ENCODE measurements at regions not wholly inside any gene's neighbourhood (a gene's known extent, or its start where the extent isn't known, plus 50 kb on each side); places are given as distances from the start of the nearest gene placed in this dataset.

- Mint-ChIP-seq H3K4me1 (no peaks in the 10 kb centered on the region), H3K9me3 (no peaks in the 10 kb centered on the region), H3K27me3 (no peaks in the 10 kb centered on the region), H3K4me3 (no peak overlapping the region), H3K27ac (no peak overlapping the region), H3K36me3 (ENCODE audit: low read depth) (no peaks in the 10 kb centered on the region)
- ATAC-seq (replicated peaks), result no peak
Observed at GRCh38 chr19:5220866-5221265, 119.7 kb downstream of the PTPRS start.

- H3K36me3 Mint-ChIP-seq (ENCODE audit: low read depth), result no peaks in the 10 kb centered on the region
- no peak overlapping the region for H3K4me3 Mint-ChIP-seq
- no peaks in the 10 kb centered on the region for H3K9me3 Mint-ChIP-seq
- no peaks in the 10 kb centered on the region for H3K4me1 Mint-ChIP-seq
- H3K27me3 Mint-ChIP-seq, result no peaks in the 10 kb centered on the region
- ATAC-seq (replicated peaks), result no peak
- no peak overlapping the region for H3K27ac Mint-ChIP-seq
Observed at GRCh38 chr19:5220361-5220760, 120.3 kb downstream of the PTPRS start.

GRCh38 chr19:5219551-5220304, 120.9 kb downstream of the PTPRS start:
- Mint-ChIP-seq H3K27ac (no peak overlapping the region), H3K9me3 (no peaks in the 10 kb centered on the region), H3K27me3 (no peaks in the 10 kb centered on the region), H3K4me1 (no peaks in the 10 kb centered on the region), H3K36me3 (ENCODE audit: low read depth) (no peaks in the 10 kb centered on the region), H3K4me3 (no peak overlapping the region)
- ATAC-seq (replicated peaks), result no peak

- Mint-ChIP-seq H3K4me1 (no peaks in the 10 kb centered on the region), H3K27ac (no peak overlapping the region), H3K27me3 (no peaks in the 10 kb centered on the region), H3K36me3 (ENCODE audit: low read depth) (no peaks in the 10 kb centered on the region), H3K9me3 (no peaks in the 10 kb centered on the region), H3K4me3 (no peak overlapping the region)
- ATAC-seq (replicated peaks), result no peak
Observed at GRCh38 chr19:5218963-5219530, 121.6 kb downstream of the PTPRS start.

GRCh38 chr19:5218255-5218855, 122.3 kb downstream of the PTPRS start:
- Mint-ChIP-seq H3K27ac (no peak overlapping the region), H3K4me1 (no peaks in the 10 kb centered on the region), H3K9me3 (no peaks in the 10 kb centered on the region), H3K27me3 (no peaks in the 10 kb centered on the region), H3K36me3 (ENCODE audit: low read depth) (no peaks in the 10 kb centered on the region), H3K4me3 (no peak overlapping the region)
- ATAC-seq (replicated peaks), result no peak

- Mint-ChIP-seq H3K9me3 (no peaks in the 10 kb centered on the region), H3K36me3 (ENCODE audit: low read depth) (no peaks in the 10 kb centered on the region), H3K4me1 (no peaks in the 10 kb centered on the region), H3K4me3 (no peak overlapping the region), H3K27ac (no peak overlapping the region), H3K27me3 (no peaks in the 10 kb centered on the region)
- no peak for ATAC-seq (replicated peaks)
Observed at GRCh38 chr19:5217171-5217570, 123.4 kb downstream of the PTPRS start.

- Mint-ChIP-seq H3K4me3 (no peak overlapping the region), H3K9me3 (no peaks in the 10 kb centered on the region), H3K27ac (no peak overlapping the region), H3K36me3 (ENCODE audit: low read depth) (no peaks in the 10 kb centered on the region), H3K4me1 (no peaks in the 10 kb centered on the region), H3K27me3 (no peaks in the 10 kb centered on the region)
- ATAC-seq (replicated peaks), result no peak
Observed at GRCh38 chr19:5216141-5216847, 124.3 kb downstream of the PTPRS start.

GRCh38 chr19:5215431-5215830, 125.2 kb downstream of the PTPRS start:
- H3K9me3 Mint-ChIP-seq, result no peaks in the 10 kb centered on the region
- no peaks in the 10 kb centered on the region for H3K27me3 Mint-ChIP-seq
- no peak for ATAC-seq (replicated peaks)
- H3K4me1 Mint-ChIP-seq, result no peaks in the 10 kb centered on the region
- no peak overlapping the region for H3K4me3 Mint-ChIP-seq
- no peaks in the 10 kb centered on the region for H3K36me3 Mint-ChIP-seq (ENCODE audit: low read depth)
- no peak overlapping the region for H3K27ac Mint-ChIP-seq

- no peaks in the 10 kb centered on the region for H3K4me1 Mint-ChIP-seq
- H3K27me3 Mint-ChIP-seq, result no peaks in the 10 kb centered on the region
- no peak overlapping the region for H3K27ac Mint-ChIP-seq
- ATAC-seq (replicated peaks), result no peak
- no peaks in the 10 kb centered on the region for H3K9me3 Mint-ChIP-seq
- no peak overlapping the region for H3K4me3 Mint-ChIP-seq
- no peaks in the 10 kb centered on the region for H3K36me3 Mint-ChIP-seq (ENCODE audit: low read depth)
Observed at GRCh38 chr19:5214902-5215301, 125.7 kb downstream of the PTPRS start.

- H3K4me1 Mint-ChIP-seq, result no peaks in the 10 kb centered on the region
- no peaks in the 10 kb centered on the region for H3K9me3 Mint-ChIP-seq
- no peaks in the 10 kb centered on the region for H3K27me3 Mint-ChIP-seq
- no peak for ATAC-seq (replicated peaks)
- H3K27ac Mint-ChIP-seq, result no peak overlapping the region
- no peak overlapping the region for H3K4me3 Mint-ChIP-seq
- H3K36me3 Mint-ChIP-seq (ENCODE audit: low read depth), result no peaks in the 10 kb centered on the region
Observed at GRCh38 chr19:5214371-5214770, 126.2 kb downstream of the PTPRS start.

GRCh38 chr19:5213667-5214066, 126.9 kb downstream of the PTPRS start:
- no peaks in the 10 kb centered on the region for H3K36me3 Mint-ChIP-seq (ENCODE audit: low read depth)
- H3K27me3 Mint-ChIP-seq, result no peaks in the 10 kb centered on the region
- no peaks in the 10 kb centered on the region for H3K9me3 Mint-ChIP-seq
- ATAC-seq (replicated peaks), result no peak
- no peaks in the 10 kb centered on the region for H3K4me1 Mint-ChIP-seq
- H3K4me3 Mint-ChIP-seq, result no peak overlapping the region
- H3K27ac Mint-ChIP-seq, result no peak overlapping the region

GRCh38 chr19:5212101-5212500, 128.5 kb downstream of the PTPRS start:
- Mint-ChIP-seq H3K27ac (no peak overlapping the region), H3K27me3 (no peaks in the 10 kb centered on the region), H3K36me3 (ENCODE audit: low read depth) (no peaks in the 10 kb centered on the region), H3K4me1 (no peaks in the 10 kb centered on the region), H3K9me3 (no peaks in the 10 kb centered on the region), H3K4me3 (no peak overlapping the region)
- no peak for ATAC-seq (replicated peaks)

- H3K27ac Mint-ChIP-seq, result no peak overlapping the region
- no peaks in the 10 kb centered on the region for H3K27me3 Mint-ChIP-seq
- H3K9me3 Mint-ChIP-seq, result no peaks in the 10 kb centered on the region
- ATAC-seq (replicated peaks), result no peak
- H3K4me1 Mint-ChIP-seq, result no peaks in the 10 kb centered on the region
- no peak overlapping the region for H3K4me3 Mint-ChIP-seq
- H3K36me3 Mint-ChIP-seq (ENCODE audit: low read depth), result no peaks in the 10 kb centered on the region
Observed at GRCh38 chr19:5211217-5211822, 129.3 kb downstream of the PTPRS start.

- no peak overlapping the region for H3K27ac Mint-ChIP-seq
- H3K36me3 Mint-ChIP-seq (ENCODE audit: low read depth), result no peaks in the 10 kb centered on the region
- no peaks in the 10 kb centered on the region for H3K4me1 Mint-ChIP-seq
- H3K9me3 Mint-ChIP-seq, result no peaks in the 10 kb centered on the region
- H3K27me3 Mint-ChIP-seq, result no peaks in the 10 kb centered on the region
- no peak overlapping the region for H3K4me3 Mint-ChIP-seq
- no peak for ATAC-seq (replicated peaks)
Observed at GRCh38 chr19:5210556-5210955, 130.1 kb downstream of the PTPRS start.
